ENCODE measurements at regions not wholly inside any gene's neighbourhood (a gene's known extent, or its start where the extent isn't known, plus 50 kb on each side); places are given as distances from the start of the nearest gene placed in this dataset.

DNA sequence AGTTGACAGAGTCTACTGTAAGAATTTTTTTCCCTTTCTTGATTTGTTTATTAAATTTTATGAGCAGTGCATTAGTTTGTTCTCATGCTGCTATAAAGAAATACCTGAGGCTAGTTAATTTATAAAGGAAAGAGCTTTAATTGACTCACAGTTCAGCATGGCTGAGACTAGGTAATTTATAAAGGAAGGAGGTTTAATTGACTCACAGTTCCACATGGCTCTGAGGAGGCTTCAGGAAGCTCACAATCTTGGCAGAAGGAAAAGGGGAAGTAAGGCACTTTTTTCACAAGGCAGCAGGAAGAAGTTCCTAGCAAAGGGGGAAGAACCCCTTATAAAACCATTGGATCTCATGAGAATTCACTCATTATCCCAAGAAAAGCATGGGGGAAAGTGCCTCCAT lies 191.4 kb upstream of the VRK2 start:
- intact Hi-C loops (cut with micrococcal nuclease): no loop called here
- Histone ChIP-seq H3K9me3 (ENCODE audit: low read length) (no peaks in the 10 kb centered on the region), H3K36me3 (ENCODE audit: low read depth, low read length) (no peaks in the 10 kb centered on the region), H3K4me3 (ENCODE audit: low read length) (no peak overlapping the region), H3K4me1 (ENCODE audit: insufficient read depth, low read length) (no peaks in the 10 kb centered on the region), H3K79me2 (ENCODE audit: low read length) (no peaks in the 10 kb centered on the region), H4K20me1 (ENCODE audit: low read length) (no peaks in the 10 kb centered on the region), H3K27ac (ENCODE audit: low read length) (no peak overlapping the region), H2AFZ (ENCODE audit: low read length) (0 out of 2 replicates have a peak overlapping the region, but pooled peaks have one; percentile 17), H3K27me3 (ENCODE audit: low read length) (no peaks in the 10 kb centered on the region), H3F3A (ENCODE audit: low read length, unreplicated experiment) (no peaks in the 10 kb centered on the region), H3K9ac (ENCODE audit: low read length) (no peak overlapping the region), H3K9me2 (replicated peaks; ENCODE audit: low read length) (no peaks in the 10 kb centered on the region), H3K4me2 (ENCODE audit: low read length) (no peak overlapping the region)
- DNase-seq: no peak
- ChIA-PET CTCF (no interaction called here), POLR2A (ENCODE audit: unreplicated experiment) (interaction anchor here (0.6 kb wide), 1 partner anchor 17 kb away, joined by 4 read pairs; no protein-coding TSS in a partner anchor)
- ATAC-seq: peak; percentile 80
- BruUV-seq (replicated peaks): no TSS peak
- no peak for TF ChIP-seq EZH2 (IDR thresholded peaks at IDR 0.05; ENCODE audit: low read length, unreplicated experiment)
- TF ChIP-seq EZH2phosphoT487 (IDR thresholded peaks at IDR 0.05; ENCODE audit: borderline replicate concordance, low read length): no peak
- TF ChIP-seq, protein P1, sequence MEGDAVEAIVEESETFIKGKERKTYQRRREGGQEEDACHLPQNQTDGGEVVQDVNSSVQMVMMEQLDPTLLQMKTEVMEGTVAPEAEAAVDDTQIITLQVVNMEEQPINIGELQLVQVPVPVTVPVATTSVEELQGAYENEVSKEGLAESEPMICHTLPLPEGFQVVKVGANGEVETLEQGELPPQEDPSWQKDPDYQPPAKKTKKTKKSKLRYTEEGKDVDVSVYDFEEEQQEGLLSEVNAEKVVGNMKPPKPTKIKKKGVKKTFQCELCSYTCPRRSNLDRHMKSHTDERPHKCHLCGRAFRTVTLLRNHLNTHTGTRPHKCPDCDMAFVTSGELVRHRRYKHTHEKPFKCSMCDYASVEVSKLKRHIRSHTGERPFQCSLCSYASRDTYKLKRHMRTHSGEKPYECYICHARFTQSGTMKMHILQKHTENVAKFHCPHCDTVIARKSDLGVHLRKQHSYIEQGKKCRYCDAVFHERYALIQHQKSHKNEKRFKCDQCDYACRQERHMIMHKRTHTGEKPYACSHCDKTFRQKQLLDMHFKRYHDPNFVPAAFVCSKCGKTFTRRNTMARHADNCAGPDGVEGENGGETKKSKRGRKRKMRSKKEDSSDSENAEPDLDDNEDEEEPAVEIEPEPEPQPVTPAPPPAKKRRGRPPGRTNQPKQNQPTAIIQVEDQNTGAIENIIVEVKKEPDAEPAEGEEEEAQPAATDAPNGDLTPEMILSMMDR (conservative IDR thresholded peaks at IDR 0.05; ENCODE audit: low read depth, low read length): no peak

DNA sequence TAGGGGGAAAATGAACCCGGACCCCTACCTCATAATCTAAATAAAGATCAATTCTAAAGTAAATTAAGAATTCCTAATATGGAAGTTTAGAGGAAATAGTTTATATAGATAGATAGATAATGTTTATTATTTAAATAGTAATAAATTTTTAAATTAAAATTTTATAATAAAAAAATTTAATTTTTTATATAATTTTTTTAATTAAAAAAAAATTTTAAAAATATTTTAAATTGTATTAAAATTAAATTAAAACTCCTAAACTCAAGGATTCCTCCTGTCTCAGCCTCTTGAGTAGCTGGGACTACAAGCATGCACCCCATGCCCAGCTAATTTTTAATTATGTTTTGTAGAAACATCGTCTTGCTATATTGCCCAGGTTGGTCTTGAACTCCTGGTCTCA lies 186.9 kb upstream of the VRK2 start:
- no peak overlapping the region for H3K4me3 ChIP-seq (ENCODE audit: low read length)
- no peaks in the 10 kb centered on the region for H3K9me3 ChIP-seq (ENCODE audit: low read length)
- H3K27me3 ChIP-seq (ENCODE audit: low read length): no peaks in the 10 kb centered on the region
- CTCF ChIA-PET: no interaction called here
- no peak overlapping the region for H3K4me2 ChIP-seq (ENCODE audit: low read length)
- no peak overlapping the region for H3K27ac ChIP-seq (ENCODE audit: low read length)
- H3F3A ChIP-seq (ENCODE audit: low read length, unreplicated experiment): peaks cover 11% of the 10 kb centered on the region
- no TSS peak for BruUV-seq (replicated peaks)
- no peak for ATAC-seq
- H3K79me2 ChIP-seq (ENCODE audit: low read length): no peaks in the 10 kb centered on the region
- intact Hi-C loops (cut with micrococcal nuclease): no loop called here
- DNase-seq: no peak
- no peaks in the 10 kb centered on the region for H4K20me1 ChIP-seq (ENCODE audit: low read length)
- TF ChIP-seq, protein P1 (conservative IDR thresholded peaks at IDR 0.05; ENCODE audit: low read depth, low read length): no peak
- TF ChIP-seq EZH2 (IDR thresholded peaks at IDR 0.05; ENCODE audit: low read length, unreplicated experiment) (no peak), EZH2phosphoT487 (IDR thresholded peaks at IDR 0.05; ENCODE audit: borderline replicate concordance, low read length) (no peak)
- H3K9ac ChIP-seq (ENCODE audit: low read length): no peak overlapping the region
- H3K36me3 ChIP-seq (ENCODE audit: low read depth, low read length): no peaks in the 10 kb centered on the region
- no peaks in the 10 kb centered on the region for H3K9me2 ChIP-seq (replicated peaks; ENCODE audit: low read length)
- POLR2A ChIA-PET (ENCODE audit: unreplicated experiment): interaction anchor here (0.6 kb wide), 1 partner anchor 14 kb away, joined by 4 read pairs; no protein-coding TSS in a partner anchor
- H3K4me1 ChIP-seq (ENCODE audit: insufficient read depth, low read length): peaks cover 35% of the 10 kb centered on the region
- no peak overlapping the region for H2AFZ ChIP-seq (ENCODE audit: low read length)

GRCh38 chr2:57862153-57862552 lies 184.5 kb upstream of the VRK2 start:
- H3K4me2 ChIP-seq (ENCODE audit: low read length): peak overlapping the region; percentile 72
- H3K79me2 ChIP-seq (ENCODE audit: low read length): no peaks in the 10 kb centered on the region
- ATAC-seq (peak; percentile 81), DNase-seq (peak; percentile 87)
- H3K27ac ChIP-seq (ENCODE audit: low read length): peak overlapping the region; percentile 95
- POLR2A ChIA-PET (ENCODE audit: unreplicated experiment): no interaction called here
- TF ChIP-seq, protein P1 (conservative IDR thresholded peaks at IDR 0.05; ENCODE audit: low read depth, low read length): no peak
- TF ChIP-seq EZH2 (IDR thresholded peaks at IDR 0.05; ENCODE audit: low read length, unreplicated experiment): no peak
- no peak for TF ChIP-seq EZH2phosphoT487 (IDR thresholded peaks at IDR 0.05; ENCODE audit: borderline replicate concordance, low read length)
- no peaks in the 10 kb centered on the region for H3K9me2 ChIP-seq (replicated peaks; ENCODE audit: low read length)
- H3K36me3 ChIP-seq (ENCODE audit: low read depth, low read length): no peaks in the 10 kb centered on the region
- peaks cover 11% of the 10 kb centered on the region for H3F3A ChIP-seq (ENCODE audit: low read length, unreplicated experiment)
- intact Hi-C loops (cut with micrococcal nuclease): no loop called here
- H3K9ac ChIP-seq (ENCODE audit: low read length): peak overlapping the region; percentile 69
- no peaks in the 10 kb centered on the region for H3K9me3 ChIP-seq (ENCODE audit: low read length)
- H3K4me1 ChIP-seq (ENCODE audit: insufficient read depth, low read length): peaks cover 59% of the 10 kb centered on the region
- CTCF ChIA-PET: interaction anchor here (0.9 kb wide), 1 partner anchor 44 kb away, joined by 3 read pairs; no protein-coding TSS in a partner anchor
- no TSS peak for BruUV-seq (replicated peaks)
- no peaks in the 10 kb centered on the region for H4K20me1 ChIP-seq (ENCODE audit: low read length)
- H3K27me3 ChIP-seq (ENCODE audit: low read length): no peaks in the 10 kb centered on the region
- no peak overlapping the region for H2AFZ ChIP-seq (ENCODE audit: low read length)
- H3K4me3 ChIP-seq (ENCODE audit: low read length): peak overlapping the region; percentile 28; the same call in 1 of the 2 replicates
